Smooth muscle cell (in vitro differentiated cells): ENCODE measurements at regions not wholly inside any gene's neighbourhood (a gene's known extent, or its start where the extent isn't known, plus 50 kb on each side); places are given as distances from the start of the nearest gene placed in this dataset.

Source experiments
- DNase-seq: peaks from one replicate; lab custom pipeline; 2025; ENCODE audit not compliant: unreplicated experiment; lab: John Stamatoyannopoulos, UW
- H2AFZ ChIP-seq: fragments of 200-600 bp; sonication (generic); 2 replicates; pipeline ENCODE4 v1.6.0; 2016; ENCODE audit warnings: antibody characterized with exemption, low read depth, mild to moderate bottlenecking
- H3F3A ChIP-seq: fragments of 200-600 bp; sonication (generic); 2 replicates; pipeline ENCODE4 v1.6.0; 2017; ENCODE audit warnings: antibody characterized with exemption, low read depth
- H3K27ac ChIP-seq: fragments of 200-600 bp; sonication (generic); 2 replicates; pipeline ENCODE4 v1.5.1; 2016; ENCODE audit warnings: low read depth, mild to moderate bottlenecking
- H3K27me3 ChIP-seq: fragments of 200-600 bp; sonication (generic); 2 replicates; pipeline ENCODE4 v1.6.1; 2016; ENCODE audit warnings: low read depth, mild to moderate bottlenecking
- H3K36me3 ChIP-seq: fragments of 200-600 bp; sonication (generic); 2 replicates; pipeline ENCODE4 v1.5.1; 2016; ENCODE audit warnings: low read depth
- H3K4me1 ChIP-seq: fragments of 200-600 bp; sonication (generic); 2 replicates; pipeline ENCODE4 v1.5.1; 2016; ENCODE audit warnings: low read depth
- H3K4me2 ChIP-seq: fragments of 200-600 bp; sonication (generic); 2 replicates; pipeline ENCODE4 v1.6.0; 2016; ENCODE audit warnings: mild to moderate bottlenecking
- H3K4me3 ChIP-seq: fragments of 200-600 bp; sonication (generic); 2 replicates; pipeline ENCODE4 v1.5.1; 2016; ENCODE audit warnings: mild to moderate bottlenecking
- H3K79me2 ChIP-seq: fragments of 200-600 bp; sonication (generic); 2 replicates; pipeline ENCODE4 v1.6.0; 2016; ENCODE audit warnings: low read depth, mild to moderate bottlenecking
- H3K9ac ChIP-seq: fragments of 200-600 bp; sonication (generic); 2 replicates; pipeline ENCODE4 v1.6.0; 2016; ENCODE audit warnings: low read depth
- H3K9me3 ChIP-seq: fragments of 200-600 bp; sonication (generic); replicated peaks from 2 replicates; pipeline ENCODE4 v1.5.1; 2016; ENCODE audit warnings: low read depth
- H4K20me1 ChIP-seq: fragments of 200-600 bp; sonication (generic); 2 replicates; pipeline ENCODE4 v1.6.0; 2016; ENCODE audit warnings: low read depth
- WGBS: methylation state at CpG from one replicate; pipeline ENCODE4 v1.1.7; 2016; ENCODE audit warnings: low lambda C conversion rate; 5-methylcytosine and 5-hydroxymethylcytosine counted together
- TF ChIP-seq, protein P1 (sequence below): fragments of 200-600 bp; sonication (generic); IDR thresholded peaks from 2 replicates; pipeline ENCODE4 v1.5.1; 2017; ENCODE audit warnings: borderline replicate concordance, mild to moderate bottlenecking, antibody characterized with exemption; ENCODE audit not compliant: insufficient read depth, poor library complexity, severe bottlenecking

DNA sequence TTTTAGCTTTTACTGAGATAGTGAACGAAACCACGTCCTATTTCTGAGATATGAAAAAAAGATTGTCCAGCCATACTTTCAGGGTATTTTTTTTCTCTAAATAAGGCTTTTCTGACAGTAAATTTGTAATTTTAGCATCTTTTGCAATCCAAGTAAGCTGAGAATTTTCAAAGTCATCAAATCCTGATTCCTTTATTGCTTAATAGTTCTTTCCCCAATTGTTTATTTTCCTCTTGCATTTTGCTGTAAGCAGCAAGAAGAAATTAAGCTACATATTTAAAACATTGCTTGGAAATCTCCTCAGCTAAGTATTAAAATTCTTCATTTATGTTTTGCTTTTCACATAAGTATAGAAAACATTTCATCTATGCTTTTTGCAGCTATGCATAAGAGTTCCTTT, 493.3 kb upstream of the CCDC179 start:
- WGBS = 98% methylated on average over 2 of the region's 2 CpGs
- no peak overlapping the region for H3K4me2 ChIP-seq
- no peak overlapping the region for H2AFZ ChIP-seq
- H3F3A ChIP-seq = no peaks in the 10 kb centered on the region
- H3K27me3 ChIP-seq = no peaks in the 10 kb centered on the region
- H3K9me3 ChIP-seq = no peaks in the 10 kb centered on the region
- no peak overlapping the region for H3K27ac ChIP-seq
- H3K4me3 ChIP-seq = no peak overlapping the region
- H3K4me1 ChIP-seq = no peaks in the 10 kb centered on the region
- TF ChIP-seq, protein P1, sequence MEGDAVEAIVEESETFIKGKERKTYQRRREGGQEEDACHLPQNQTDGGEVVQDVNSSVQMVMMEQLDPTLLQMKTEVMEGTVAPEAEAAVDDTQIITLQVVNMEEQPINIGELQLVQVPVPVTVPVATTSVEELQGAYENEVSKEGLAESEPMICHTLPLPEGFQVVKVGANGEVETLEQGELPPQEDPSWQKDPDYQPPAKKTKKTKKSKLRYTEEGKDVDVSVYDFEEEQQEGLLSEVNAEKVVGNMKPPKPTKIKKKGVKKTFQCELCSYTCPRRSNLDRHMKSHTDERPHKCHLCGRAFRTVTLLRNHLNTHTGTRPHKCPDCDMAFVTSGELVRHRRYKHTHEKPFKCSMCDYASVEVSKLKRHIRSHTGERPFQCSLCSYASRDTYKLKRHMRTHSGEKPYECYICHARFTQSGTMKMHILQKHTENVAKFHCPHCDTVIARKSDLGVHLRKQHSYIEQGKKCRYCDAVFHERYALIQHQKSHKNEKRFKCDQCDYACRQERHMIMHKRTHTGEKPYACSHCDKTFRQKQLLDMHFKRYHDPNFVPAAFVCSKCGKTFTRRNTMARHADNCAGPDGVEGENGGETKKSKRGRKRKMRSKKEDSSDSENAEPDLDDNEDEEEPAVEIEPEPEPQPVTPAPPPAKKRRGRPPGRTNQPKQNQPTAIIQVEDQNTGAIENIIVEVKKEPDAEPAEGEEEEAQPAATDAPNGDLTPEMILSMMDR = no peak
- no peaks in the 10 kb centered on the region for H4K20me1 ChIP-seq
- no peak for DNase-seq
- no peak overlapping the region for H3K9ac ChIP-seq
- H3K36me3 ChIP-seq = no peaks in the 10 kb centered on the region
- H3K79me2 ChIP-seq = no peaks in the 10 kb centered on the region

DNA sequence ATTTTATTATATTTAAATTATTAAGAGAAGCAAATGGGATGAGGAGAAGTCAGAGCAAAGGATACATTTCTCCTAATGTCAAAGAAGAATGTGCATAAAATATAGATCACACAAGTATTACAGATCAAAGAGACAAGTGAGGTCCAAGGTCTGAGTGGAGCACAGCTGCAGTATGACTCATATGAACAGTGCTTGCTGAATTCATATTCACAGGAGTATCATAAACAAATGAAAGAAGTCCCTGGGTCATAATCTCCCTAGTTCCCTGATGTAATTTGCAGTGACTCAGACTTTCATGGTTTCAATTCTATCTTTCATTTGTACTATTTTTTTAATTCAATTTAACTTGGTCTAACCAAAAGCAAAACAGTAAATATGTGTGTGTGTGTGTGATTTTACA, 499.0 kb upstream of the CCDC179 start:
- Histone ChIP-seq H3K4me3 (no peak overlapping the region), H3K9me3 (no peaks in the 10 kb centered on the region), H4K20me1 (no peaks in the 10 kb centered on the region), H2AFZ (peak overlapping the region; percentile 46), H3K79me2 (no peaks in the 10 kb centered on the region), H3K27me3 (no peaks in the 10 kb centered on the region), H3K36me3 (no peaks in the 10 kb centered on the region), H3K4me1 (peaks cover 4% of the 10 kb centered on the region), H3K27ac (peak overlapping the region; percentile 65), H3K9ac (no peak overlapping the region), H3K4me2 (peak overlapping the region; percentile 60), H3F3A (no peaks in the 10 kb centered on the region)
- DNase-seq = no peak
- TF ChIP-seq, protein P1 = no peak

DNA sequence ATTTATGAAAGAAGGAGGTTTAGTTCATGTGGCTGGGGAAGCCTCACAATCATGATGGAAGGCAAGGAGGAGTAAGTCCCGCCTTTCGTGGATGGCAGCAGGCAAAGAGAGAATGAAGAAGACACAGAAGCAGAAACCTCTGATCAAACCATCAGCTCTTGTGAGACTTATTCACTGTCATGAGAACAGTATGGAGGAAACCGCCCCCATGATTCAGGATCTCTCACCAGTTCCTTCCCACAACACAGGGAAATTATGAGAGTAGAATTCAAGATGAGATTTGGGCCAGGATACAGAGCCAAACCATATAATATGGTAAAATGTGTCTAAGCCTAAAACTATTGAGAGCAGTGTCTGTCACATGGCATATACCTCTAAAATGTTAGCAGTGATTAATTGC, 503.8 kb upstream of the CCDC179 start:
- H4K20me1 ChIP-seq = no peaks in the 10 kb centered on the region
- TF ChIP-seq, protein P1 = no peak
- WGBS = 96% methylated on average over 3 of the region's 3 CpGs
- H3K27me3 ChIP-seq = no peaks in the 10 kb centered on the region
- no peak overlapping the region for H3K4me3 ChIP-seq
- H3F3A ChIP-seq = no peaks in the 10 kb centered on the region
- no peak overlapping the region for H3K9ac ChIP-seq
- no peak overlapping the region for H2AFZ ChIP-seq
- peaks cover 1% of the 10 kb centered on the region for H3K4me1 ChIP-seq
- no peak for DNase-seq
- H3K4me2 ChIP-seq = no peak overlapping the region
- no peaks in the 10 kb centered on the region for H3K79me2 ChIP-seq
- no peaks in the 10 kb centered on the region for H3K9me3 ChIP-seq
- H3K36me3 ChIP-seq = no peaks in the 10 kb centered on the region
- H3K27ac ChIP-seq = no peak overlapping the region

DNA sequence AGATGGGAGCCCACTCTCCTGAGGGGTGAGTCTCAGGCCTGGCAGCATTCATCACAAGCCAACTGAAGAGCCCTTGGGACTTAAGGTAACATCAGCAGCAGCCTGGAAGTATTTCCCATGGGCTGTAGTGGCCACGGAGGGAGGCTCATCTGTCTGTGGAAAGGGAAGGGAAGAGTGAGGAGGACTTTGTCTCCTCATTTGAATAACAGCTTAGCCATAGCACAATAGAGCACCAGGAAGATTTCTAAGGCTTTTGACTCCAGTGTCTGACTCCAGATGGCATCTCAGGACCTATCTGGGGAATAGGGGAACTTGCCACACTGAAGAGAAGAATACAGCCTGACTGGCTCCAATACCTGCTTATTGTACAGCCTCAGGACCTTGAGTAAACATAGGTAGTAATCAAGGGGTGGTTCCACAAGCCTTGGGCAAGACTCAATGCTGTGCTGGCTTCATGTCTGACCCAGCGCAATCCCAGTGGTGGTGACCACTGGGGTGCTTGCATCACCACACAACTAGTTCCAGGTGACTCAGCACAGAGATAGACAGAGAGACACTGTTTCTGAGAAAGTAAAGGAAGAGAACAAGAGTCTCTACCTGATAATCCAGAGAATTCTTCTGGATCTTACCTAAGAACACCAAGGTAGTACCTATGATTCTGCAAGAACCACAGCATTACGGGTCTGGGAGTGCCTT, 510.5 kb upstream of the CCDC179 start:
- Histone ChIP-seq H3K79me2 (no peaks in the 10 kb centered on the region), H3K27ac (no peak overlapping the region), H3K9ac (no peak overlapping the region), H3K4me1 (no peaks in the 10 kb centered on the region), H2AFZ (no peak overlapping the region), H3K4me2 (no peak overlapping the region), H3K4me3 (no peak overlapping the region), H3K27me3 (no peaks in the 10 kb centered on the region), H3F3A (no peaks in the 10 kb centered on the region), H3K9me3 (no peaks in the 10 kb centered on the region), H3K36me3 (no peaks in the 10 kb centered on the region), H4K20me1 (no peaks in the 10 kb centered on the region)
- DNase-seq = no peak
- TF ChIP-seq, protein P1 = no peak
- WGBS = 52% methylated on average over 3 of the region's 3 CpGs
